GM20000 (cell line): ENCODE measurements at regions not wholly inside any gene's neighbourhood (a gene's known extent, or its start where the extent isn't known, plus 50 kb on each side); places are given as distances from the start of the nearest gene placed in this dataset.

Experiments
- DNase-seq: peaks from one replicate; pipeline ENCODE4 v3.0.0; 2012; ENCODE audit warnings: low spot score
- TF ChIP-seq, protein P1 (sequence below): IDR thresholded peaks from 2 replicates; pipeline ENCODE4 v1.5.1; 2012; ENCODE audit warnings: mild to moderate bottlenecking, control low read depth; ENCODE audit errors: extremely low read depth, missing control alignments

DNA sequence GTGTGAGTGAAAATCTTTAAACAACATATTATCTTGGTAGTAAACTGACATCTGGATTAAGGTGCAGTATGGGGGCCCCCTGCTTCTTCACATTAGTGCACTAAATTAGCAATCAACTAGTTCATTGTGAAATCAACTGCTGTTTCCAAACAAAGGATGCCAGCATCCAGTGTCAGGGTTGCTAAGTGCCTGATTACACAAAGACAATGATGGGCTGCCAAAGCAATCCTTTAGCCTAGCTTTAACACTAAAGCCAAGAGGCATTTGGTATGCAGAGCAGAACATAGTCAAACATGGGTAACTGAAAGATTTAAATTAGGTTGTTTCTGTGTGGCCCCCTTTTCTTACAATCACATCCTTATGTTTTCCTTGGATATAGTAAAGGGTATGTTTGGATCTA lies 543.1 kb upstream of the SLITRK5 start:
- TF ChIP-seq, protein P1, sequence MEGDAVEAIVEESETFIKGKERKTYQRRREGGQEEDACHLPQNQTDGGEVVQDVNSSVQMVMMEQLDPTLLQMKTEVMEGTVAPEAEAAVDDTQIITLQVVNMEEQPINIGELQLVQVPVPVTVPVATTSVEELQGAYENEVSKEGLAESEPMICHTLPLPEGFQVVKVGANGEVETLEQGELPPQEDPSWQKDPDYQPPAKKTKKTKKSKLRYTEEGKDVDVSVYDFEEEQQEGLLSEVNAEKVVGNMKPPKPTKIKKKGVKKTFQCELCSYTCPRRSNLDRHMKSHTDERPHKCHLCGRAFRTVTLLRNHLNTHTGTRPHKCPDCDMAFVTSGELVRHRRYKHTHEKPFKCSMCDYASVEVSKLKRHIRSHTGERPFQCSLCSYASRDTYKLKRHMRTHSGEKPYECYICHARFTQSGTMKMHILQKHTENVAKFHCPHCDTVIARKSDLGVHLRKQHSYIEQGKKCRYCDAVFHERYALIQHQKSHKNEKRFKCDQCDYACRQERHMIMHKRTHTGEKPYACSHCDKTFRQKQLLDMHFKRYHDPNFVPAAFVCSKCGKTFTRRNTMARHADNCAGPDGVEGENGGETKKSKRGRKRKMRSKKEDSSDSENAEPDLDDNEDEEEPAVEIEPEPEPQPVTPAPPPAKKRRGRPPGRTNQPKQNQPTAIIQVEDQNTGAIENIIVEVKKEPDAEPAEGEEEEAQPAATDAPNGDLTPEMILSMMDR = no peak
- DNase-seq = no peak

DNA sequence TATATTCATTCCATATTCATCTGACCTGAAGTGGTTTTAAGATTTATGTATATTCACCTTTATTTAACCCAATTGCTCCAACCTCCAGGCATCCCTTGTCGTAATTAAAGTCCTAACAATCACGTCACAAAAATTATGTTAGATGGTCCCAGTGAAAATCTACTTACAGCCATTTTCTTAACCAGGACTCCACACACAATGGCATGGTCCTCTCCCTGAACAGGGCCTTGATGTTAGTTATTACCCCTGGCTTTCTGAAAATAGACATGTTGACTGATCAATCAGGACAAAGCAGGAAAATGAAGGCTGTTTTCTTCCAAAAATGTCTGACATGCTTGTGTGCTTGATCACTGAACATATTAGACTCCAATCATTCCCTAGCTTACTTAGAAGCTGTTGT lies 542.7 kb upstream of the SLITRK5 start:
- TF ChIP-seq, protein P1 = no peak
- no peak for DNase-seq

DNA sequence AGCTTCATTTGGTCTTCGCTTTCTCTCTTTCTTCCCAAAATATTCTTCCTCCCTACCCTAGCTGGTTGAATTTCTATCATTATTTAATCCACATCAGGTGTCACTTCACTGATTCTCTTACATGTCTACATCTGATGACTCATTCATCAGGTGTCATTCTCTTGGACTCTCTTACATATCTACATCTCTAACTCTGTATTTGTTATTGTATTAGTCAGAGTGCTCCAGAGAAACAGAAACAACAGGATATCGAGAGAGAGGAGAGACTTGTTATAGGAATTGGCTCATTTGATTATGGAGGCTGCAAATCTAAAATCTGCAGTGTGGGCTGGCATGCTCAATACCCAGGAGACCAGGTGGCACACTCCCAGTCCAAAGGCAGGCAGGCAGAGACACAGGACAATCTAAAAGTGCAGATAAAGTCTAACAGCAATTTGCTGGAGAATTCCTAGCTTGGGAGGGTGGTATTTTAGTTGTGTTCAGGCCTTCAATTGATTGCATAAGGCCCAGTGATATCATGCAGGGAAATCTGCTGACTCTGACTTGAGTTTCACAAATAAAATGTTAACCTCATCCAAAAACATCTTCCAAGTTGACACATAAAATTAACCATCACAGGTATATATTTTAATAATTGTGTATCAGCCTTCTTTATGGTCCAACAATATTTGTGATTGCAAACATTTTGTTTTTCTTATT lies 541.4 kb upstream of the SLITRK5 start:
- DNase-seq = no peak
- TF ChIP-seq, protein P1 = no peak

DNA sequence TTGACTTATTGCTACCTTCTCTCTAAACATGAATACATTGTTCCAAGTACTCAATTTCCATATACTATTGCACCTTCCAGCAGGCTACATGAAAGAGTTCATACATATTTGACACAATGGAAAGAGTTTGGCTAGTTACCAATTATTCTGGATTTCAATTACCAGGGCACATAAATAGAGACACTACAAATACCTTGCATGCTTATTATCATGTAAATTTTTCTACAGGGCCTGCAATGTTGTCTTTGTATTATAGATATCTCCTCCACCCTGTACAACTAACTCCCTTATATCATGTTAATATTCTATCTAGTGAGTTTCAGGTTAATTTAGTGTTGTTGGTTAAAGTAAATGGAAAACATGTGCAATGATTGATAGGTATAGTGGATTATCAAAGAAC lies 540.7 kb upstream of the SLITRK5 start:
- DNase-seq = no peak
- TF ChIP-seq, protein P1 = no peak

DNA sequence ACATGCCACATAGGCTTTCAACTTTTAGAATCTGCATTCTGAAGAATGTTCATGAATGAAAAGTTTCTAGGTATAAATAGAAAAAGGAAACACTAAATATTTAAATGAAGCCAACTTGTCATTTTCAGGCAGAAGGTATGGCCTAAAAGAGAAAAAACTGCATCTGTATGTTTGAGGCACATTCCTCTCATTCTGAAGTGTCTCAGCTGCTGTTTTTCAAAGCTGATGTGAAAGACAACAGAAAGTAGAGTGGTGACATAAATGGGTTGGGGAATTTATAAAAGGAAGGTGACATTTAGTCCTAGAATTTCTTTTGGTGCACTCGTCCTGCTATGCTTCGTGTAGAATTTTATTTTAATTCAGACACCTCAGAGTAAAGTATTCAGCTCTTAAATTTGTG lies 539.6 kb upstream of the SLITRK5 start:
- DNase-seq = no peak
- TF ChIP-seq, protein P1 = no peak

DNA sequence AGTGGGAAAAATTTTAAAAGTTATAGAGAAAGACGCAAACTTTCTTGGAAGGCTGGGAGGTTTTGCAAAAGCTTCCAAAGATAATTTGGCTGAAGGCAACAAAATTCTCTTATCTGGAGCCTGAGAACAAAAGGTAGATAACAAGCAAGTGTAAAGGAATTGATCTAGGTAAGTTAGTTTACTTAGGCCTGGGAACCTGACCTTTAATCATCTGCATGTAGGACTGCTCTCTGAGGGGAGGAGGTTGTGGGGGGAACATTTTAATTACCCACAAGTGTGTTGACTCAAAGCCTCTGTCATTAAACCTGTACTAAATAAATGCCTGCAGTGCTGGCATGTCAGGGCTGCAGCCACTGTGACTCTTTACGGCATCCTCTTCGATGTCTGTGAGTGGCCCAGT lies 532.3 kb upstream of the SLITRK5 start:
- no peak for DNase-seq
- TF ChIP-seq, protein P1 = no peak

DNA sequence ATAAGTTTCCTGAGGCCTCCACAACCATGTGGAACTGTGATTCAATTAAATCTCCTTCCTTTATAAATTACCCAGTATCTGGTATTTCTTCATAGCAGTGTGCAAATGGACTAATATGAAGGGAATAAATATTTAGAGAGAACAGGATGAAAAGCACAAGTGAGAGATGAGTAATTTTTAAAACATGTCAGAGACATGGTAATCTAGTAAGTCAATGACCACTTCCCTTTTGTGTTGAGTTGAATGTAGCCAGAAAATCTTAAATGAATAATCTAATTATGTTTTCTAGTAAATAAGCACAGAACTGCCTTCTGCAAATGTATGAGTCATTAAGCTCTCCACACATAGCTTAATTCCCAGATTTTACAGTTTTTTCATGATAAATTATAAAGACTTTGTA lies 524.1 kb upstream of the SLITRK5 start:
- TF ChIP-seq, protein P1 = no peak
- DNase-seq = no peak
